HG03159 (cell line): ENCODE measurements at regions not wholly inside any gene's neighbourhood (a gene's known extent, or its start where the extent isn't known, plus 50 kb on each side); places are given as distances from the start of the nearest gene placed in this dataset.

ENCODE experiments used
- ATAC-seq: cut with Tn5 transposase; IDR thresholded peaks from one replicate; pipeline ENCODE4 v1.9.1; 2021; ENCODE audit warnings: mild to moderate bottlenecking, moderate library complexity; ENCODE audit not compliant: unreplicated experiment

DNA sequence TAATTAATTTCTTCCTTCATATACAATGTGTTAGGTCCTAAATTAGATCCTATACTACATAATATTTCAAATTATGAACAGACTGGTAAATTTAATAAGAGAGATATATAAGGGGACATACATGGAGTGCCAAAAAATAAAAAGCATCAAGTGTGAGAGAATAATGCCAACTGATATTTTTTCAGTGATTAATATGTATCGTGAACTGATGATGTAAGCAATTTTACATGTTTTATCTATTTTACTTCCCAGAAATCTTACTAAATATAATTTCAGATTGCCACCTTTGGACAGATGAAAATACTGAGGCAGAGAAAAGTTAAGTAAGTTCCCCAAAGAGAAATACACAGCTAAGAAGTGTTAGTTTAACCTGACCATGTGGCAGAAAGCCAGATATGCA, 870.8 kb downstream of the SLITRK5 start:
- no peak for ATAC-seq

GRCh38 chr13:88544836-88545235, 873.7 kb downstream of the SLITRK5 start:
- no peak for ATAC-seq

- ATAC-seq = no peak
These were observed 881.8 kb downstream of the SLITRK5 start for GRCh38 chr13:88552966-88553365.

DNA sequence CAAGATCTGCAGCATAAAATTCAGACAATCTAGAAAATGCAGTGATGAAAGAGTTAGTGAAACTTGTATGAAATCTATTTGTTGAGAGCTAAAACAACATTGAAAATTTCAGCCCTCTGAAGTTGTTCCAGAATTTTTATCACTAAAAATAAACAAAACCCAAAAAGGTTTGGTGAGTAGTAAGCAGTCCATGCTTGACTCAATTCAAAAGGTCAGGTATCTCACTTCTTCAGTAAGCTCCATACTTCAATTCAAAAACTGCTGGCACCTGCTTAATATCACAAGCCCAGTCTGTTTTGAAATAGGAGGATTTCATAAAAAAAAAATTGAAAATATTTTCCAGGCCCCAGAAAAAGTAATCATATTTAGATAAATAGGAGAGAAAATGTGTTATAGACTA, 894.4 kb downstream of the SLITRK5 start:
- ATAC-seq = no peak

- no peak for ATAC-seq
These were observed 914.7 kb downstream of the SLITRK5 start for GRCh38 chr13:88585861-88586260.

DNA sequence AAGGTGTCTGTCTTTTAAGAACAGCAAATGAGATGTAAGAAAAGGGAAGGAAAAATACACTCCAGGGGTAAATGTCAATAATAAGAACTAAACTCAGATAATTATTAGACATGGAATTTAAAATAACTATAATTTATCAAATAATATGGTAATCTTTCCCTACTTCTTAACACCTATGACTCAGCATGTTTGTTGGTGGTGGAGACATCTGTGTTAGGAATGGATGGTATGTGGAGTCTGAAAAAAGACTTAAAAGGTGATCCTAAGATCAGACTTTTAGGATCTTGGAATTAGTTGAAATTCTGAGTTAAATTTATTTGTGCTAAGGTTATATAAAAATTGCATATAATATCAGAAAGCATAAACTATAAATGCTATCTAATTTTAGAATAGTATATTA, 915.1 kb downstream of the SLITRK5 start:
- ATAC-seq = no peak

DNA sequence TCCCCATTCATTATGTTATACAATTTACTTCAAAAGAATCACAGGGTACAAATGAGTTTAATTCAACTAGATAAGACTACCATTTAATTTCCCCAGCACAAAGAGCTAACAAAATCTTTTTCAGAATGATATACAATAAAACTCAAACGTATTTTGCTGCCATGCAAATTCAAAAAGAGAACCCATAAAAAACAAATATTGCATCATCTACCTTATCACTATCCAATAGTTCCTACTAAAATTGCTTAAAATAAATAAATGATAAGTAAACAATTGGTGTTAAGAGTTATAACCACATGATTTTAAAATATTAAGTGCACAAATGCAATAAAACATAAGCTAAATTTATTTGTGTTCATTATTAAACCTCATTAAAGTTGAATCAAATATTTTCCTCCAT, 919.4 kb downstream of the SLITRK5 start:
- no peak for ATAC-seq

DNA sequence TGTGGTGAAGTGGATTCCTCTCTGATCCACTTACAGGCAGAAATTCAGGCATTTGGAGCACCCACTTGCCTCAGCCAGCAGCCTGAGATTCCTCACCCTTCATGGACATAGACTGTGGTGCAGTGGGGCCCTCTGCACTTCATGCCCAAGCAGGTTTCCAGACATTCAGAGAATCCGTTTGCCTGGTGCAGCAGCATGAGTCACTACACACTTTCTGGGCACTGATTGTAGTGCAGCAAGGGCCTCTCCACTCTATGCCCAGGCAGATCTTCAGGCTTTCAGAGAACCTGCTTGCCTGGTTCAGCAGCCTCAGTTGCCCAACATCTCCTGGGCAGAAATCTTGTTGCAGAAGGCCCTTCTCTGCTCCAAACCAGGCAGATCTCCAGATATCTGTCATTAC, 920.9 kb downstream of the SLITRK5 start:
- no peak for ATAC-seq

DNA sequence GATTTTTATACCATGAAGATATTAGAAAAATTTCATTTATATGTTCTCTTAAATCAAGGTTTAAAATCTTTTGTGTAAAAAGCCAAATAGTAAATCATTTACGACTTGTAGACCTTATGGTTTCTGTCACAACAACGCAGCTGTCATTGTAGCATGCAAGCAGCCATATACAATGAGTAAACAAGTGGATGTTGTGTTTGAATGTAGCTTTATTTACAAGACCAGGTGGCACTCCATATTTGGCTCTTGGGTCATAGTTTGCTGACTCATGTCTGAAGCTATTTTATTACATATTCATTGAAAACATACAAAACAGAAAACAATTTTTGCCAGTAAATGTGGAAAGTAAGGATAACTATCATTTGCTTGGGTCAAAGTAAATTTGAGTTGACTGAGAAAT, 930.8 kb downstream of the SLITRK5 start:
- no peak for ATAC-seq

GRCh38 chr13:88602786-88603777, 931.9 kb downstream of the SLITRK5 start:
- no peak for ATAC-seq

- ATAC-seq = no peak
These were observed 946.0 kb downstream of the SLITRK5 start for GRCh38 chr13:88617176-88617575.

GRCh38 chr13:88622362-88622973, 951.3 kb downstream of the SLITRK5 start:
- no peak for ATAC-seq

- no peak for ATAC-seq
These were observed 952.0 kb downstream of the SLITRK5 start for GRCh38 chr13:88623150-88623549.

DNA sequence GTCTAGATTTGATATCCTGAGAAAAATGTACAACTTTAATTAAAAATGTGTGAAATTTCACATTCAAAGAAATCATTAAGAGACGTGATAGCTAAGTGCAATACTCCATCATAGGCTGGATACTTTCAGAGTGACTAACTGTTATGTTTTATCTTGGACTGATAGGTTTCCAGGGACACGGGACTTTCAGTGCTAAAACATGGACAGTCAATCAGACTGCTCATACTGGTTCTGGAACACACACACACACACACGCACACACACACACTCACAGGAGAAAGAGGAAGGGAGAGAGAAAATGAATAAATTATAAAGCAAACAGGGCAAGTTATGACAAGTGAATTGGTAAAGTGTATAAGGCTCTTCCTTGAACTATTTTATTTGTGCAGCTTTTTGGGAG, 955.9 kb downstream of the SLITRK5 start:
- ATAC-seq = no peak

DNA sequence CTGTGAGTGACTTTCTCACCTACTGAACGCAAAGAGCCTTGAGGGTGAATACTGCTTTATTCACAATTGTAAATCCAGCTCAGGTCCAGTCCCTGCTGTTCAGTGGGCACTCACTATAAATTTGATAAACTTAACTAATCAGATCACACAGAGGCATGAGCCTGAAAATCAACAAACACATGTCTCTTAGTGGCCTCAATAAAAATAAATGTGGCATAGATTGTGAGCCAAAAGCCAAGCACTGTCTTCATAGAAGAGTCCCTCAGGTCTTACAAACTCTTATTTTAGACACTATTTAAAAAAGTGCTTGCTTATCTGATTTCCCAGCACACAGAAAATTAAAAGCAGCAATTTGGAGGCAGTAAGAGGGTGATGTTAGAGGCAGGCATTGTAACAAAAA, 957.7 kb downstream of the SLITRK5 start:
- no peak for ATAC-seq

GRCh38 chr13:88637935-88638334, 966.8 kb downstream of the SLITRK5 start:
- ATAC-seq = no peak

DNA sequence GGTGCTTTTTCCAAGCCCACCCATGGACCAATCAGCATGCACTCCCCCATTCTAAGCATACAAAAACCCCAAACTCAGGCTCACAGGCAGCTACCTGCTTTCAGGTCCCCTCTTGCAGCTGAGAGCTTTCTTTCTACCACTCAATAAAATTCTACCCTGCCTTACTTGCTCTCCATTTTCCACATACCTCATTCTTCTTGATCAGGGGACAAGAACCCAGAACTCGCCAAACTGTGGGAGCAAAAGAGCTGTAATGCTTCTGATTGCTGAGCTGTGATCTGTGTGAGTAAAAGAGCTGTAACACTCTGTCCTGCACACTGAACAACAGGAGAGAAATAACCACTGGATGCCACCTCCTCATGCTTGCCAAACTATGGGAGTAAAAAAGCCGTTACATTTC, 972.1 kb downstream of the SLITRK5 start:
- ATAC-seq = no peak

GRCh38 chr13:88648598-88649373, 977.6 kb downstream of the SLITRK5 start:
- ATAC-seq = no peak

- ATAC-seq = no peak
These were observed 978.7 kb downstream of the SLITRK5 start for GRCh38 chr13:88649855-88650254.

GRCh38 chr13:88651531-88651930, 980.4 kb downstream of the SLITRK5 start:
- no peak for ATAC-seq

GRCh38 chr13:88656751-88657150, 985.6 kb downstream of the SLITRK5 start:
- no peak for ATAC-seq
